ENCODE measurements at regions not wholly inside any gene's neighbourhood (a gene's known extent, or its start where the extent isn't known, plus 50 kb on each side); places are given as distances from the start of the nearest gene placed in this dataset.

- intact Hi-C loops (cut with micrococcal nuclease) = no loop called here
- no peak overlapping the region for H3K9ac ChIP-seq (ENCODE audit: low read length)
- no peaks in the 10 kb centered on the region for H3K9me2 ChIP-seq (ENCODE audit: insufficient read depth)
- H3K27me3 ChIP-seq (ENCODE audit: insufficient read depth, low read length) = no peaks in the 10 kb centered on the region
- H3K4me2 ChIP-seq (ENCODE audit: low read length) = no peak overlapping the region
- ChIA-PET POLR2A (no interaction called here), RAD21 (ENCODE audit: low non-redundant PET in 1 of 2, low total read pairs in 2 of 2, uncharacterized antibody in 2 of 2, unreplicated experiment in 2 of 2) (no interaction called here), CTCF (no interaction called here)
- ATAC-seq (no peak), DNase-seq (ENCODE audit: low read depth, low spot score) (no peak)
- TF ChIP-seq SRF (IDR thresholded peaks at IDR 0.05; ENCODE audit: low read depth) (no peak), ELF1 (IDR thresholded peaks at IDR 0.05; ENCODE audit: borderline replicate concordance, low read depth) (no peak), YY1 (IDR thresholded peaks at IDR 0.05; ENCODE audit: extremely low read depth, insufficient replicate concordance, low read depth, low read length) (no peak), CBX3 (IDR thresholded peaks at IDR 0.05; ENCODE audit: low read depth) (no peak), CEBPB (IDR thresholded peaks at IDR 0.05; ENCODE audit: low read depth) (no peak), SIN3A (IDR thresholded peaks at IDR 0.05; ENCODE audit: low read depth) (no peak), JUND (IDR thresholded peaks at IDR 0.05) (no peak), SP1 (IDR thresholded peaks at IDR 0.05; ENCODE audit: low read depth) (no peak), REST (IDR thresholded peaks at IDR 0.05; ENCODE audit: low read depth) (no peak), ZFX (IDR thresholded peaks at IDR 0.05) (no peak), ATF3 (IDR thresholded peaks at IDR 0.05) (no peak)
- TF ChIP-seq, protein P1, sequence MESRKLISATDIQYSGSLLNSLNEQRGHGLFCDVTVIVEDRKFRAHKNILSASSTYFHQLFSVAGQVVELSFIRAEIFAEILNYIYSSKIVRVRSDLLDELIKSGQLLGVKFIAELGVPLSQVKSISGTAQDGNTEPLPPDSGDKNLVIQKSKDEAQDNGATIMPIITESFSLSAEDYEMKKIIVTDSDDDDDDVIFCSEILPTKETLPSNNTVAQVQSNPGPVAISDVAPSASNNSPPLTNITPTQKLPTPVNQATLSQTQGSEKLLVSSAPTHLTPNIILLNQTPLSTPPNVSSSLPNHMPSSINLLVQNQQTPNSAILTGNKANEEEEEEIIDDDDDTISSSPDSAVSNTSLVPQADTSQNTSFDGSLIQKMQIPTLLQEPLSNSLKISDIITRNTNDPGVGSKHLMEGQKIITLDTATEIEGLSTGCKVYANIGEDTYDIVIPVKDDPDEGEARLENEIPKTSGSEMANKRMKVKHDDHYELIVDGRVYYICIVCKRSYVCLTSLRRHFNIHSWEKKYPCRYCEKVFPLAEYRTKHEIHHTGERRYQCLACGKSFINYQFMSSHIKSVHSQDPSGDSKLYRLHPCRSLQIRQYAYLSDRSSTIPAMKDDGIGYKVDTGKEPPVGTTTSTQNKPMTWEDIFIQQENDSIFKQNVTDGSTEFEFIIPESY (IDR thresholded peaks at IDR 0.05; ENCODE audit: extremely low read depth, insufficient replicate concordance, low read length) = no peak
- H3K36me3 ChIP-seq (ENCODE audit: control insufficient read depth in 1 of 2, insufficient read depth in 2 of 2, low read length in 2 of 2) = no peaks in the 10 kb centered on the region
- no peaks in the 10 kb centered on the region for H4K20me1 ChIP-seq (ENCODE audit: insufficient read depth)
- H3K9me3 ChIP-seq (ENCODE audit: control insufficient read depth in 1 of 2, insufficient read depth in 1 of 2, low read depth in 1 of 2, low read length in 2 of 2) = peaks cover 7 to 21% of the 10 kb centered on the region in 2 experiments; a peak in 2 of 4 replicates
- no peaks in the 10 kb centered on the region for H3K79me2 ChIP-seq (ENCODE audit: insufficient read depth, low read length)
- no peak overlapping the region for H2AFZ ChIP-seq (ENCODE audit: low read depth, low read length, poor library complexity, severe bottlenecking)
- no peak overlapping the region for H3K27ac ChIP-seq (ENCODE audit: low read depth, low read length)
- BruUV-seq (replicated peaks) = no TSS peak
- H3K4me3 ChIP-seq (replicated peaks in 1 of 2; ENCODE audit: low read depth in 1 of 2, low read length in 2 of 2) = no peak overlapping the region
- no peaks in the 10 kb centered on the region for H3K4me1 ChIP-seq (ENCODE audit: control insufficient read depth in 1 of 2, insufficient read depth in 2 of 2, low read length in 2 of 2)
Observed at GRCh38 chr7:49597805-49598204, 175.6 kb upstream of the VWC2 start.
